ENCODE measurements at regions not wholly inside any gene's neighbourhood (a gene's known extent, or its start where the extent isn't known, plus 50 kb on each side); places are given as distances from the start of the nearest gene placed in this dataset.

- Histone ChIP-seq H4K20me1 (ENCODE audit: low read depth) (no peaks in the 10 kb centered on the region), H3K4me3 (no peak overlapping the region), H3K27me3 (no peaks in the 10 kb centered on the region), H3F3A (ENCODE audit: low read depth) (peaks cover 13% of the 10 kb centered on the region), H3K36me3 (no peaks in the 10 kb centered on the region), H3K79me2 (ENCODE audit: low read depth) (no peaks in the 10 kb centered on the region), H3K4me1 (peaks cover 20% of the 10 kb centered on the region), H2AFZ (replicated peaks) (no peak overlapping the region), H3K4me2 (no peak overlapping the region), H3K27ac (no peak overlapping the region), H3K9ac (no peak overlapping the region), H3K9me3 (ENCODE audit: low read depth) (no peaks in the 10 kb centered on the region)
- Mint-ChIP-seq H3K4me1 (peaks cover 16% of the 10 kb centered on the region), H3K27ac (no peak overlapping the region), H3K27me3 (ENCODE audit: insufficient read depth, low read depth) (peaks cover 2% of the 10 kb centered on the region), H3K36me3 (no peaks in the 10 kb centered on the region), H3K9me3 (no peaks in the 10 kb centered on the region), H3K4me3 (no peak overlapping the region)
- TF ChIP-seq EZH2phosphoT487 (IDR thresholded peaks at IDR 0.05), result no peak
- no peak for TF ChIP-seq CTCF (IDR thresholded peaks at IDR 0.05)
- no peak for TF ChIP-seq EZH2 (IDR thresholded peaks at IDR 0.05)
- DNase-seq (ENCODE audit: low spot score), result no peak
These were observed 85.6 kb downstream of the PFDN4 start for GRCh38 chr20:54293526-54293925.

GRCh38 chr20:54294094-54294493, 86.2 kb downstream of the PFDN4 start:
- DNase-seq (ENCODE audit: low spot score), result no peak
- no peaks in the 10 kb centered on the region for H3K9me3 ChIP-seq (ENCODE audit: low read depth)
- H3K36me3 Mint-ChIP-seq, result no peaks in the 10 kb centered on the region
- peaks cover 13% of the 10 kb centered on the region for H3F3A ChIP-seq (ENCODE audit: low read depth)
- H3K9me3 Mint-ChIP-seq, result no peaks in the 10 kb centered on the region
- H3K4me1 ChIP-seq, result peaks cover 20% of the 10 kb centered on the region
- H3K4me1 Mint-ChIP-seq, result peaks cover 16% of the 10 kb centered on the region
- no peaks in the 10 kb centered on the region for H3K27me3 ChIP-seq
- no peak overlapping the region for H2AFZ ChIP-seq (replicated peaks)
- H3K27ac ChIP-seq, result no peak overlapping the region
- H3K4me3 ChIP-seq, result no peak overlapping the region
- no peak overlapping the region for H3K4me3 Mint-ChIP-seq
- H4K20me1 ChIP-seq (ENCODE audit: low read depth), result no peaks in the 10 kb centered on the region
- no peak overlapping the region for H3K9ac ChIP-seq
- no peaks in the 10 kb centered on the region for H3K36me3 ChIP-seq
- no peak for TF ChIP-seq EZH2 (IDR thresholded peaks at IDR 0.05)
- TF ChIP-seq EZH2phosphoT487 (IDR thresholded peaks at IDR 0.05), result no peak
- no peak for TF ChIP-seq CTCF (IDR thresholded peaks at IDR 0.05)
- peaks cover 2% of the 10 kb centered on the region for H3K27me3 Mint-ChIP-seq (ENCODE audit: insufficient read depth, low read depth)
- H3K27ac Mint-ChIP-seq, result no peak overlapping the region
- no peak overlapping the region for H3K4me2 ChIP-seq
- H3K79me2 ChIP-seq (ENCODE audit: low read depth), result no peaks in the 10 kb centered on the region

DNA sequence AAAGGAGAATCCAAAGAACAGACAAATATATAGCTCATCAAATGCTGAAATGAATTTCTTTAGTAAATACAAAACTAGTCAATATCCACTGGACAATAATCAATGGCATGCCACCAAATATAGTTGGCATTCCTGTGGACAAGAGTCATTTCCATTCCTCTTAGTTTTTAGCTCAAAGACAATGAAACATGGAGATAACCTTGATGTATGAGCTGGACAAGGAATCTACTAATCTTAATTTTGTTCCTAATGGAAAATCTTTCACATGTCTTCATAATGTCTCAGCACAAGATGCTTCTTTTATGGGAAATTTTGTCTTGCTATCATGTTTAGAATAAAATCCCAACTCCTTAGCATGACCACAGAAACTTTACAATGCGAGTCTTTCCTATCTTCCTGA, 87.8 kb downstream of the PFDN4 start:
- H3K27me3 Mint-ChIP-seq (ENCODE audit: insufficient read depth, low read depth), result peaks cover 2% of the 10 kb centered on the region
- Histone ChIP-seq H3F3A (ENCODE audit: low read depth) (peaks cover 13% of the 10 kb centered on the region), H3K4me3 (no peak overlapping the region), H3K4me2 (no peak overlapping the region), H3K79me2 (ENCODE audit: low read depth) (no peaks in the 10 kb centered on the region), H2AFZ (replicated peaks) (no peak overlapping the region), H3K9ac (no peak overlapping the region), H4K20me1 (ENCODE audit: low read depth) (no peaks in the 10 kb centered on the region), H3K4me1 (peaks cover 15% of the 10 kb centered on the region), H3K27me3 (no peaks in the 10 kb centered on the region), H3K36me3 (no peaks in the 10 kb centered on the region), H3K27ac (no peak overlapping the region), H3K9me3 (ENCODE audit: low read depth) (no peaks in the 10 kb centered on the region)
- TF ChIP-seq CTCF (IDR thresholded peaks at IDR 0.05) (no peak), EZH2 (IDR thresholded peaks at IDR 0.05) (no peak)
- no peak overlapping the region for H3K27ac Mint-ChIP-seq
- no peaks in the 10 kb centered on the region for H3K9me3 Mint-ChIP-seq
- peaks cover 16% of the 10 kb centered on the region for H3K4me1 Mint-ChIP-seq
- no peaks in the 10 kb centered on the region for H3K36me3 Mint-ChIP-seq
- H3K4me3 Mint-ChIP-seq, result no peak overlapping the region
- DNase-seq (ENCODE audit: low spot score), result no peak

DNA sequence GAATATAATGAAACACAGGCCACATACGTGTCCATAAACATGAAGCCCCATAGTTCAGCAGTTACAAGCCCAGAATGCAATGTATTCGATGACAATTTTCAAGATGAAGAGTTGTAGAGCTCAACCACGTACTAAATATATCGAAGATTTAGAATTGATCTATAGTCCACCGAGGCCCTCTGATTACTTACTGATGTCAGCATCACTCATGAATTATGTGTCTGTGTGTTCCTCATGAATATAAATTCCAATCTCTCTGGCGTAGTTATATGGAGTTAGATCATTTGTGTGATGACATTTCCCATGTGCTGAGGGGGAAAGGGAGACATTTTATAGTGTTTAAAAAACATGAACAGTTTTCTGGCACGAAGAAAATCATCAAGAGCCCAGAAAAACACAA, 97.5 kb downstream of the PFDN4 start:
- no peak overlapping the region for H3K4me3 ChIP-seq
- H3K27me3 ChIP-seq, result no peaks in the 10 kb centered on the region
- H3K36me3 ChIP-seq, result no peaks in the 10 kb centered on the region
- H3K4me3 Mint-ChIP-seq, result no peak overlapping the region
- no peaks in the 10 kb centered on the region for H3K4me1 Mint-ChIP-seq
- no peak overlapping the region for H3K27ac Mint-ChIP-seq
- no peaks in the 10 kb centered on the region for H4K20me1 ChIP-seq (ENCODE audit: low read depth)
- no peak overlapping the region for H3K27ac ChIP-seq
- H2AFZ ChIP-seq (replicated peaks), result no peak overlapping the region
- no peaks in the 10 kb centered on the region for H3K79me2 ChIP-seq (ENCODE audit: low read depth)
- H3K9ac ChIP-seq, result no peak overlapping the region
- no peaks in the 10 kb centered on the region for H3F3A ChIP-seq (ENCODE audit: low read depth)
- H3K9me3 ChIP-seq (ENCODE audit: low read depth), result no peaks in the 10 kb centered on the region
- no peak for TF ChIP-seq EZH2 (IDR thresholded peaks at IDR 0.05)
- no peak for TF ChIP-seq CTCF (IDR thresholded peaks at IDR 0.05)
- TF ChIP-seq EZH2phosphoT487 (IDR thresholded peaks at IDR 0.05), result no peak
- H3K4me2 ChIP-seq, result no peak overlapping the region
- peaks cover 1% of the 10 kb centered on the region for H3K27me3 Mint-ChIP-seq (ENCODE audit: insufficient read depth, low read depth)
- no peak for DNase-seq (ENCODE audit: low spot score)
- no peaks in the 10 kb centered on the region for H3K36me3 Mint-ChIP-seq
- H3K9me3 Mint-ChIP-seq, result no peaks in the 10 kb centered on the region
- no peaks in the 10 kb centered on the region for H3K4me1 ChIP-seq
